Left lung (tissue), 4 donors: ENCODE measurements at regions not wholly inside any gene's neighbourhood (a gene's known extent, or its start where the extent isn't known, plus 50 kb on each side); places are given as distances from the start of the nearest gene placed in this dataset.
"Not testable (repeated sequence)": the region's sequence is repeated elsewhere in the genome, so short reads cannot be mapped to it uniquely, and the experiment has no call there.

Experiments used
- ATAC-seq: fragments of 200-7000 bp; cut with Tn5 transposase; one replicate; pipeline ENCODE4 v1.9.1; 2020; ENCODE audit warnings: moderate library complexity
- DNase-seq, 4 donors: peaks; one replicate each; pipeline ENCODE4 v3.0.0-alpha.2; 2013 to 2020
- H3K27ac ChIP-seq, 2 donors: fragments of 200-600 bp; sonication (generic) in 1 of 2; one replicate each; pipeline versions ENCODE4 v1.5.0 to v1.8.0; 2020 to 2021
- H3K27me3 ChIP-seq, 2 donors: fragments of 200-600 bp; sonication (generic) in 1 of 2; one replicate each; pipeline versions ENCODE4 v1.5.0 to v1.8.0; 2020 to 2021
- H3K36me3 ChIP-seq, 2 donors: fragments of 200-600 bp; sonication (generic) in 1 of 2; one replicate each; pipeline versions ENCODE4 v1.5.0 to v1.8.0; 2020 to 2021
- H3K4me1 ChIP-seq, 2 donors: fragments of 200-600 bp; one replicate each; pipeline ENCODE4 v1.8.0; 2021
- H3K4me3 ChIP-seq, 2 donors: fragments of 200-600 bp; sonication (generic) in 1 of 2; one replicate each; pipeline versions ENCODE4 v1.5.0 to v1.8.0; 2020 to 2021; ENCODE audit warnings: mild to moderate bottlenecking in 1 of 2
- H3K9me3 ChIP-seq, 2 donors: fragments of 200-600 bp; sonication (generic) in 1 of 2; one replicate each; pipeline versions ENCODE4 v1.5.0 to v1.8.0; 2020 to 2021
- CTCF ChIP-seq, 2 donors: fragments of 200-600 bp; sonication (generic) in 1 of 2; IDR thresholded peaks; one replicate each; pipeline versions ENCODE4 v1.5.0 to v1.8.0; 2021; ENCODE audit warnings: antibody characterized with exemption in 2 of 2
- intact Hi-C, 2 donors: fragments of 100-400 bp; cut with DNase I; formaldehyde crosslinking; loops; one replicate each; pipeline versions ENCODE4 v1.11.2 to v1.14.2; 2022
- donor health status: DM: no; HTN: yes; CAD: no.
- donor health status: DM: no; HTN: no; CAD: no.

DNA sequence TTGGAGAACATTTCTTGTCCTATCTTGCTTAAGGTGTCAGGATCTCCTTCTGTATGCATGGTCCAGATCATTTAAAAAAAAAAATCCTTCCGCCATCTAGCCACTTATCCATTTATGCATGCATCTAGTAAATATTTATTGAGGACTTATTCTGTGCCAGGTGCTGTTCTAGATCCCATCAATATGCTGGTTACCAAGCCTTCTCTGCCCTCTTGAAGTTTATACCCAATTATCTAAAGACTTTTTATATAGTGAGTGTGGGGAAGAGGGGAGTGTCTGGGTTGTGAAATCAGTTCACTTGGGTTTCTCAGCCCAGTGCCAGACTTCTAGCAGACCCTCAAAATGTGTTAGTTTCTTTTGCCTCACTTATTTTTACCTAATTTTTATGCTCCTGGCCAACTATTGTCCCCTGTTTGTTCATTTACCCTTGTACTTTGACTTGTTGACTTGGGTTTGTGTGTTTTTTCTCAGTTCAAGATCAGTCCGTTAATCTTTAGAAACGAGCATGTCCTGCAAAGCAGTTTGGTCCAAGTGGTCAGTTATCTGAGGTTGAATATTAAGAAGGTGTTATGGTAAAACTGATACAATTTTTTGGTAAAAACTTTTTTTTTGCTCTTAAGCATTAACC, 488.9 kb downstream of the PCNX1 start:
- no peak overlapping the region for H3K4me3 ChIP-seq
- H3K9me3 ChIP-seq, result no peaks in the 10 kb centered on the region
- H3K4me1 ChIP-seq, result peaks cover 6 to 27% of the 10 kb centered on the region in 2 donors
- no peak overlapping the region for H3K27ac ChIP-seq
- no peaks in the 10 kb centered on the region for H3K27me3 ChIP-seq
- ATAC-seq (no peak), DNase-seq (no peak)
- no peaks in the 10 kb centered on the region for H3K36me3 ChIP-seq
- intact Hi-C loops, result no loop called here
- no peak for TF ChIP-seq CTCF (IDR thresholded peaks at IDR 0.05)

GRCh38 chr14:71397371-71397770, 490.1 kb downstream of the PCNX1 start:
- DNase-seq (no peak), ATAC-seq (no peak)
- Histone ChIP-seq H3K27me3 (no peaks in the 10 kb centered on the region), H3K4me3 (no peak overlapping the region), H3K4me1 (peaks cover 6 to 31% of the 10 kb centered on the region in 2 donors), H3K27ac (no peak overlapping the region), H3K36me3 (no peaks in the 10 kb centered on the region), H3K9me3 (no peaks in the 10 kb centered on the region)
- TF ChIP-seq CTCF (IDR thresholded peaks at IDR 0.05), result no peak
- intact Hi-C loops, result no loop called here

DNA sequence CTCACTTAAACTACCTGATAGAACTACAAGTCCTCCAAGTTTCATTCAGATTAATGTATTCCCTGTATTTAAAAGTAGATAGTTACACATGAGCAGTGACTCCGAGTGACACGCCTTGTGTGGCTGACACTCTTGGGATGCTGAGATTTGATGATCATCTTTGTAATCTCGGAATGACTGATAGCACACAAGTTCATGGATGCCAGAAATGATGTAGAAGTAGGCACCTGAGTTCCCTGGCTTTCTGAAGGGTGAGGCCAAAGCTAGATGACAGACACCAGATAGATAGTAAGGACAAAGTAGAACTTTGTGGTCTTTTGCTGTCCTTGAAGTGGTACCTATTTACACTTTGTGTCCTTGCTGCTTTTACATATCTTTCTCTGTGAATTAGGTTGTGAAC, 491.2 kb downstream of the PCNX1 start:
- Histone ChIP-seq H3K4me3 (no peak overlapping the region), H3K27ac (peak overlapping the region; percentile 55 to 89), H3K36me3 (no peaks in the 10 kb centered on the region), H3K4me1 (peaks cover 6 to 33% of the 10 kb centered on the region in 2 donors), H3K9me3 (no peaks in the 10 kb centered on the region), H3K27me3 (no peaks in the 10 kb centered on the region)
- ATAC-seq, result no peak
- TF ChIP-seq CTCF (IDR thresholded peaks at IDR 0.05), result no peak
- intact Hi-C loops, result no loop called here
- DNase-seq, result no peak

- Histone ChIP-seq H3K9me3 (no peaks in the 10 kb centered on the region), H3K4me3 (no peak overlapping the region), H3K27me3 (no peaks in the 10 kb centered on the region), H3K27ac (peak overlapping the region; percentile 66 to 89), H3K4me1 (peaks cover 6 to 33% of the 10 kb centered on the region in 2 donors), H3K36me3 (no peaks in the 10 kb centered on the region)
- DNase-seq (no peak), ATAC-seq (peak; percentile 64)
- no peak for TF ChIP-seq CTCF (IDR thresholded peaks at IDR 0.05)
- intact Hi-C loops, result no loop called here
These were observed 491.8 kb downstream of the PCNX1 start for GRCh38 chr14:71399057-71399487.

DNA sequence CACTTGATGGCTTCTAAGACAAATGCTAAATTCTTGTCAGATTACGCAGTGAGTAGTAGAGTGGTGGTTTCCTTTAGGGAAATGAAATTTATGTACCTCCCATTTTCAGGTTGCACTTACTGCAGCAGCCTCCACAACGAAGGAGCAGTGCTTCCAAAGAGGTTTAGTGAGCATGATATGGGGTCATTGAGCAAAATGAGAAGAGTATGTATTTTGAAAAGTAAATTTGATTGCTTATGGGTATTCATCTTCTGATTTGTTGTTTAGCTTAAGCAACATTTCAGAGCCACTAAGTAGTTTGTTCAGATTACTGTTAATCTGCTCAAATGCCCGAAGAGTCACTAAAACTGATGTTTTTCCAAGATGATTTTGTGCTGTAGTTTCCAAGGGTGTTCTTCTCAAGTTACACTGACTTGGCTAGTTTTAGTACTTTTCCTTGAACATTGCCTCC, 493.6 kb downstream of the PCNX1 start:
- no peaks in the 10 kb centered on the region for H3K27me3 ChIP-seq
- no peak for TF ChIP-seq CTCF (IDR thresholded peaks at IDR 0.05)
- no peaks in the 10 kb centered on the region for H3K9me3 ChIP-seq
- DNase-seq, result peak in 2 of 4 donors; percentile 14 to 38
- H3K4me1 ChIP-seq, result peaks cover 6 to 33% of the 10 kb centered on the region in 2 donors
- peak; percentile 62 for ATAC-seq
- H3K4me3 ChIP-seq, result no peak overlapping the region
- H3K36me3 ChIP-seq, result no peaks in the 10 kb centered on the region
- intact Hi-C loops, result no loop called here
- no peak overlapping the region for H3K27ac ChIP-seq

DNA sequence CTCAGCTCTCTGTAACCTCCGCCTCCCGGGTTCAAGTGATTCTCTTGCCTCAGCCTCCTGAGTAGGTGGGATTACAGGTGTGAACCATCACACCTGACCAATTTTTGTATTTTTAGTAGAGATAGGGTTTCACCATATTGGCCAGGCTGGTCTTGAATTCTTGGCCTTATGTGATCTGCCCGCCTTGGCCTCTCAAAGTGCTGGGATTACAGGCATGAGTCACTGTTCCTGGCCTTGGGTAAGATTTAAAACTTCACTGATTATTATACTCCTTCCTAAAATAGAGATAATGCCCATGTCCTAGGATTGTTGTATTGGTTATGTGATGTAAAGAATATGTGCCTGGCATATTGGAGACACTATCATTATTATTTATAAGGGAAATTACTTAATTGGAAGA, 495.2 kb downstream of the PCNX1 start:
- H3K4me3 ChIP-seq, H3K9me3 ChIP-seq, intact Hi-C loops, H3K36me3 ChIP-seq, ATAC-seq, DNase-seq, H3K27me3 ChIP-seq, H3K27ac ChIP-seq: not testable (repeated sequence)
- H3K4me1 ChIP-seq, result peaks cover 6 to 33% of the 10 kb centered on the region in 2 donors
